Coronary artery (tissue), 2 donors: ENCODE measurements at regions not wholly inside any gene's neighbourhood (a gene's known extent, or its start where the extent isn't known, plus 50 kb on each side); places are given as distances from the start of the nearest gene placed in this dataset.

ENCODE experiments used
- DNase-seq: peaks from one replicate; pipeline ENCODE4 v3.0.0-alpha.2; 2017; ENCODE audit warnings: low spot score
- H3K27ac ChIP-seq, 2 donors: fragments of 200-600 bp; sonication (generic); one replicate each; pipeline ENCODE4 v1.5.1; 2016 to 2019
- H3K4me3 ChIP-seq: fragments of 200-600 bp; sonication (generic); 2 replicates; pipeline ENCODE4 v1.5.1; 2016; ENCODE audit warnings: mild to moderate bottlenecking, moderate library complexity
- CTCF ChIP-seq: fragments of 200-600 bp; sonication (generic); IDR thresholded peaks from one replicate; pipeline ENCODE4 v1.5.1; 2019; ENCODE audit warnings: antibody characterized with exemption

DNA sequence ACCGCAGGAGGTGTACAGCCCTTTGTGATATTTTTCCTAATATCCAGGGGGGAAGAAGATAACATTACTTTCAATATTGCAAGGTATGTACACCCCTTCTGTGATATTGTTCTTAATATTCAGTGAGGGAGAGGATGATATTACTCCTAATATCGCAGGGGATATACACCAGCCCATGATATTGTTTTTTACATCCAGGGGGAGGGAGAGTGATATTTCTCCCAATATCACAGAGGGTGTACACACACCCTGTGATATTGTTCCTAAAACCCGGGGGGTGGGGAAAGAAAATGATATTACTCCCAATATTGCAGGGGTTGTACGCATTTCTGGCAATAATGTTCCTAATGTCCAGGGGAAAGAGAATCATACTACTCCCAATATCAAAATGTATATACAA is 58.0 kb upstream of the SLC25A48 start:
- no peak overlapping the region for H3K27ac ChIP-seq
- no peak overlapping the region for H3K4me3 ChIP-seq
- no peak for TF ChIP-seq CTCF
- DNase-seq, result no peak

DNA sequence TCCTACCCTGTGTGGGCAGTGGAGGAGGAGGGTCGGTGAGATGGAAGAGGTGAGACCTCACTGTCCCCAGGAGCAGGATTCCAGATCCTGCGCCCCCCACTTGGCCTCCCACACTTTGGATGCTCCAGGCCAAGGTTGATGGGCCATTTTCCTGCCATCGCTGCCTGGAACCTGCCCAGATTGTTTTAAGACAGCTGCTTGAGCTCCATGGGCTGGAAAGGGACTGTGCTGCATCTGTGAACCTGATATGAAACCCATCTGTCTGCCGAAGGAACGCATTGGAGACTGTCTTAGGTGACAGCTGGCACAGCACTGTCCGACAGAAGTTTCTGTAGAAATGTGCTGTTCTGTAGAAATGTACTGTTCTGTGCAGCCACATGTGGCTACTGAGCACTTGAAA is 72.7 kb upstream of the SLC25A48 start:
- DNase-seq, result no peak

GRCh38 chr5:135759149-135759784 is 75.2 kb upstream of the SLC25A48 start:
- no peak overlapping the region for H3K27ac ChIP-seq
- no peak for DNase-seq
- no peak overlapping the region for H3K4me3 ChIP-seq
- TF ChIP-seq CTCF, result no peak

More for the DNA sequence above, 72.7 kb upstream of the SLC25A48 start:
- TF ChIP-seq CTCF, result no peak
- no peak overlapping the region for H3K4me3 ChIP-seq
- H3K27ac ChIP-seq, result no peak overlapping the region

- no peak for TF ChIP-seq CTCF
- H3K27ac ChIP-seq, result no peak overlapping the region
- H3K4me3 ChIP-seq, result no peak overlapping the region
- no peak for DNase-seq
These were observed 80.5 kb upstream of the SLC25A48 start for GRCh38 chr5:135753990-135754389.

- no peak overlapping the region for H3K27ac ChIP-seq
- no peak for DNase-seq
- no peak overlapping the region for H3K4me3 ChIP-seq
- TF ChIP-seq CTCF, result no peak
These were observed 84.0 kb upstream of the SLC25A48 start for GRCh38 chr5:135750506-135750905.

- H3K27ac ChIP-seq, result no peak overlapping the region
- TF ChIP-seq CTCF, result no peak
- no peak for DNase-seq
- H3K4me3 ChIP-seq, result no peak overlapping the region
These were observed 86.6 kb upstream of the SLC25A48 start for GRCh38 chr5:135747824-135748223.

- Histone ChIP-seq H3K4me3 (no peak overlapping the region), H3K27ac (no peak overlapping the region)
- no peak for DNase-seq
- TF ChIP-seq CTCF, result no peak
These were observed 88.5 kb upstream of the SLC25A48 start for GRCh38 chr5:135745897-135746500.
